HepG2 (cell line): ENCODE measurements at regions not wholly inside any gene's neighbourhood (a gene's known extent, or its start where the extent isn't known, plus 50 kb on each side); places are given as distances from the start of the nearest gene placed in this dataset.

ENCODE experiments used
- ATAC-seq: fragments of 200-7000 bp; cut with Tn5 transposase; 3 replicates; pipeline ENCODE4 v1.9.1; 2020; ENCODE audit warnings: mild to moderate bottlenecking, moderate library complexity
- BruUV-seq: library from RNA; stranded (reverse); fragments of 400-500 nt; replicated peaks from 2 replicates; lab custom pipeline; 2021; lab: Mats Ljungman, UMichigan
- CTCF ChIA-PET: fragments of 300-600 bp; formaldehyde crosslinking; extraction: SDS; loops from one replicate; lab custom pipeline; 2021; ENCODE audit warnings: low total read pairs, inconsistent platforms, low intra/inter-chr PET ratio; lab: Yijun Ruan, JAX
- POLR2A ChIA-PET: fragments of 350-600 bp; sonication (Branson Sonifier 250); formaldehyde crosslinking; loops from one replicate; lab custom pipeline; 2020; ENCODE audit warnings: antibody characterized with exemption, inconsistent platforms; lab: Yijun Ruan, JAX
- DNase-seq: peaks from one replicate; pipeline ENCODE4 v3.0.0-alpha.2; 2015; ENCODE audit warnings: low spot score
- FAIRE-seq: peaks from 3 replicates; lab custom pipeline; 2011; peaks lifted over from hg19 to GRCh38; lab: Jason Lieb, UNC
- H2AFZ ChIP-seq: one replicate; pipeline ENCODE4 v1.6.1; 2011; ENCODE audit warnings: low read length, inconsistent platforms
- H3K27ac ChIP-seq: fragments of 300-600 bp; 3 replicates; pipeline ENCODE4 v1.8.0; 2011; ENCODE audit warnings: mixed run types, mild to moderate bottlenecking, mixed read lengths, low read length, inconsistent platforms; ENCODE audit not compliant: insufficient read depth; ENCODE audit errors: extremely low read length
- H3K27me3 ChIP-seq, 2 experiments: fragments of 200-600 bp in 1 of 2; 2 replicates in 1 of 2; 3 replicates in 1 of 2; pipeline versions ENCODE4 v1.6.0 to v1.8.0; 2011; ENCODE audit warnings: low read length in 2 of 2, mild to moderate bottlenecking in 2 of 2, moderate library complexity in 2 of 2, inconsistent platforms in 1 of 2; ENCODE audit not compliant: insufficient read depth in 2 of 2, control insufficient read depth in 1 of 2
- H3K36me3 ChIP-seq, 2 experiments: fragments of 200-600 bp in 1 of 2; replicated peaks in 1 of 2; 2 replicates in 1 of 2; 3 replicates in 1 of 2; pipeline versions ENCODE4 v1.5.1 to v1.8.0; 2011; ENCODE audit warnings: low read length in 2 of 2, inconsistent platforms in 1 of 2; ENCODE audit not compliant: insufficient read depth in 2 of 2, control insufficient read depth in 1 of 2
- H3K4me1 ChIP-seq: 2 replicates; pipeline ENCODE4 v1.5.1; 2012; ENCODE audit warnings: low read length, inconsistent platforms; ENCODE audit not compliant: insufficient read depth
- H3K4me2 ChIP-seq: 2 replicates; pipeline ENCODE4 v1.6.0; 2011; ENCODE audit warnings: low read depth, low read length, inconsistent platforms
- H3K4me3 ChIP-seq, 3 experiments: fragments of 200-600 bp in 1 of 3; sonication (generic), shearing (Covaris generic) in 1 of 3; replicated peaks in 1 of 3; 2 replicates each; pipeline ENCODE4 v1.5.1; 2011 to 2016; ENCODE audit warnings: low read length in 3 of 3, inconsistent platforms in 2 of 3, low read depth in 2 of 3, mild to moderate bottlenecking in 2 of 3, control low read depth in 1 of 3, mixed read lengths in 1 of 3; ENCODE audit not compliant: insufficient read depth in 1 of 3
- H3K79me2 ChIP-seq: one replicate; pipeline ENCODE4 v1.6.1; 2011; ENCODE audit warnings: low read length, inconsistent platforms; ENCODE audit not compliant: insufficient read depth
- H3K9ac ChIP-seq: 2 replicates; pipeline ENCODE4 v1.6.0; 2011; ENCODE audit warnings: mild to moderate bottlenecking, low read depth, low read length, inconsistent platforms; ENCODE audit not compliant: insufficient read depth
- H3K9me3 ChIP-seq: 2 replicates; pipeline ENCODE4 v1.5.1; 2012; ENCODE audit warnings: mild to moderate bottlenecking, low read length
- H4K20me1 ChIP-seq: 2 replicates; pipeline ENCODE4 v1.6.0; 2011; ENCODE audit warnings: inconsistent platforms, mild to moderate bottlenecking, low read length, moderate library complexity; ENCODE audit not compliant: insufficient read depth
- ATF7 ChIP-seq, 2 experiments: fragments of 450-650 bp in 1 of 2; sonication (generic) in 1 of 2; formaldehyde crosslinking in 1 of 2; IDR thresholded peaks; 2 replicates each; pipeline versions ENCODE4 v1.4.0 to v1.6.1; 2016 to 2020; ENCODE audit warnings: antibody characterized with exemption in 1 of 2, mild to moderate bottlenecking in 1 of 2, missing genetic modification reagents in 1 of 2
- EED ChIP-seq: sonication (generic); formaldehyde crosslinking; IDR thresholded peaks from 2 replicates; pipeline ENCODE4 v1.5.0; 2020; ENCODE audit warnings: mild to moderate bottlenecking, missing genetic modification reagents
- ETV5 ChIP-seq: IDR thresholded peaks from 2 replicates; pipeline ENCODE4 v1.6.1; 2018; ENCODE audit warnings: missing biosample characterization, missing genetic modification reagents, inconsistent platforms, borderline replicate concordance
- GPN1 ChIP-seq: sonication (generic); formaldehyde crosslinking; IDR thresholded peaks from 2 replicates; pipeline ENCODE4 v1.5.1; 2020; ENCODE audit warnings: missing genetic modification reagents, borderline replicate concordance
- KDM5B ChIP-seq: sonication (generic); formaldehyde crosslinking; IDR thresholded peaks from 2 replicates; pipeline ENCODE4 v1.4.0; 2020; ENCODE audit warnings: missing genetic modification reagents, mild to moderate bottlenecking, borderline replicate concordance
- KLF11 ChIP-seq: IDR thresholded peaks from 2 replicates; pipeline ENCODE4 v1.6.1; 2016; ENCODE audit warnings: missing compliant biosample characterization
- MLLT10 ChIP-seq: sonication (generic); formaldehyde crosslinking; IDR thresholded peaks from 2 replicates; pipeline ENCODE4 v1.4.0; 2020; ENCODE audit warnings: missing genetic modification reagents
- NR2F2 ChIP-seq: IDR thresholded peaks from 2 replicates; pipeline ENCODE4 v1.6.1; 2012; ENCODE audit warnings: low read depth, inconsistent platforms, borderline replicate concordance
- SPEN ChIP-seq: sonication (generic); formaldehyde crosslinking; IDR thresholded peaks from 2 replicates; pipeline ENCODE4 v1.5.1; 2020; ENCODE audit warnings: low read depth, mild to moderate bottlenecking, missing genetic modification reagents
- SYNCRIP ChIP-seq: fragments of 200-400 bp; formaldehyde crosslinking; IDR thresholded peaks from 2 replicates; pipeline ENCODE4 v1.6.1; 2018; ENCODE audit warnings: mild to moderate bottlenecking, low read depth, low read length; ENCODE audit not compliant: insufficient read depth
- TEAD2 ChIP-seq: sonication (generic); formaldehyde crosslinking; IDR thresholded peaks from 2 replicates; pipeline ENCODE4 v1.9.0; 2021; ENCODE audit warnings: missing genetic modification reagents
- TOPORS ChIP-seq: sonication (generic); formaldehyde crosslinking; IDR thresholded peaks from 2 replicates; pipeline ENCODE4 v1.8.0; 2023; ENCODE audit warnings: mild to moderate bottlenecking, missing genetic modification reagents
- ZBTB7A ChIP-seq: sonication (generic); formaldehyde crosslinking; IDR thresholded peaks from 2 replicates; pipeline ENCODE4 v1.8.0; 2022; ENCODE audit warnings: mild to moderate bottlenecking, missing genetic modification reagents
- ZNF180 ChIP-seq: sonication (generic); formaldehyde crosslinking; IDR thresholded peaks from 2 replicates; pipeline ENCODE4 v1.4.0; 2020; ENCODE audit warnings: low read depth, missing genetic modification reagents, borderline replicate concordance
- ZNF24 ChIP-seq: fragments of 450-650 bp; IDR thresholded peaks from 2 replicates; pipeline ENCODE4 v1.6.1; 2017; ENCODE audit warnings: antibody characterized with exemption, mild to moderate bottlenecking
- ZNF333 ChIP-seq: sonication (generic); formaldehyde crosslinking; IDR thresholded peaks from 2 replicates; pipeline ENCODE4 v1.4.0; 2020; ENCODE audit warnings: mild to moderate bottlenecking, missing genetic modification reagents, borderline replicate concordance
- ZNF430 ChIP-seq: sonication (generic); formaldehyde crosslinking; IDR thresholded peaks from 2 replicates; pipeline ENCODE4 v1.9.0; 2021; ENCODE audit warnings: mild to moderate bottlenecking, missing genetic modification reagents
- ZNF792 ChIP-seq: IDR thresholded peaks from 2 replicates; pipeline ENCODE4 v1.6.1; 2016
- ZNF83 ChIP-seq: sonication (generic); formaldehyde crosslinking; IDR thresholded peaks from 2 replicates; pipeline ENCODE4 v1.4.0; 2020; ENCODE audit warnings: missing genetic modification reagents, mild to moderate bottlenecking, borderline replicate concordance
- WGBS: methylation state at CpG from one replicate; pipeline ENCODE4 v1.1.6; 2017; ENCODE audit warnings: low lambda C conversion rate; 5-methylcytosine and 5-hydroxymethylcytosine counted together
- in situ Hi-C: cut with HindIII; loops from 2 replicates; pipeline ENCODE4 v1.10.0; 2017; ENCODE audit warnings: low pct_unique_long_range_greater_than_20kb; ENCODE audit not compliant: extremely low pct_ligation_motif_present
- intact Hi-C: fragments of 100-400 bp; cut with micrococcal nuclease; formaldehyde crosslinking; loops from one replicate; pipeline ENCODE4 v1.10.0; 2022; ENCODE audit not compliant: unreplicated experiment
- TF ChIP-seq, protein P1 (sequence below): sonication (generic); formaldehyde crosslinking; IDR thresholded peaks from 2 replicates; pipeline ENCODE4 v1.4.0; 2020; ENCODE audit warnings: mild to moderate bottlenecking, missing genetic modification reagents, borderline replicate concordance

DNA sequence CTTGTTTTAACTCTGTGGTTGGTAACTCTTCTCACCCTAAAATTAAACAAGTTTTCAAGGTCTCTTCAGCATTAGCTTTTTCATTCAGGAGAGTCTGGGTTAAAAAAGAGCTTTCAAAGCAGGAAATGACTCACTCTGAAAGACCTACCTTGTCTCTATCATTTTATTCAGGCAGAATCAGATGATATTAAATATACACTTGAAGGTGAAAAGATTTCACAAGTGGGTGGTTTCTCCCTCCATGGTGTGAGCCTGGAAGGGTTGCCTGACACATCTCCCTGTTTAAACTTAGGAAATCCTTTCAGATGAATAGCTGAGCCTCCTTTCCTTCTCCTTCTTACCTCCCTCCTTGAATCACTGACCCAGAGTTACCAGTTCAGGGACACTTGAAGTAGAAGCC lies 1402.0 kb upstream of the PIK3C3 start:
- ATAC-seq (no peak), FAIRE-seq (no peak)
- no TSS peak for BruUV-seq

DNA sequence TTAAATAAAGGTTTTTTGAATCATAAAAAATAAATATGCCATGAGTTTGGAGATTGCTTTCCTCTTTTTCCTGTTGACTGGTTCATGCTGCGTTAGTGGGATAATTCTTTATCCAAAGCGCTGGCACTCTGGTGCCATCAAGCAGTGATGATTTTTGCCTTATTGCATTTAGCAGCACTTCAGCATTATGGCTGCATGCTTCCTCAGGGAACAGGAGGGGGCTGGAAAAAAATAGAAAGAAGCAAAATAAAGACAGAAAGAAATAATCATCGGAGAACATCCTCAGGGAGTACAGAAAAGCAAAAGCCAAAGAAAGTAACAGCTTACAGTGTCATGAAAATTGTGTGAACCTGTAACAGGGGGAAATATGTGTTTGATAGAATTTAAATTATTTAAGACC lies 1408.2 kb upstream of the PIK3C3 start:
- Histone ChIP-seq H3K4me1 (no peaks in the 10 kb centered on the region), H3K4me3 (no peak overlapping the region), H3K27me3 (no peaks in the 10 kb centered on the region; a peak in 1 of 5 replicates), H3K36me3 (no peaks in the 10 kb centered on the region), H3K79me2 (no peaks in the 10 kb centered on the region), H3K9me3 (no peaks in the 10 kb centered on the region), H2AFZ (no peak overlapping the region), H4K20me1 (no peaks in the 10 kb centered on the region), H3K4me2 (no peak overlapping the region), H3K9ac (no peak overlapping the region), H3K27ac (no peak overlapping the region)
- 37% methylated on average over 3 of the region's 3 CpGs for WGBS
- intact Hi-C loops (no loop called here), in situ Hi-C loops (loop anchor here (25.0 kb wide), 1 partner anchor 840 kb away; no protein-coding TSS in a partner anchor)
- no peak for ATAC-seq
- CTCF ChIA-PET, result no interaction called here
- no peak for TF ChIP-seq ZNF333
- TF ChIP-seq ZNF430, result no peak
- TF ChIP-seq ETV5 (CRISPR knock-in tag), result no peak
- TF ChIP-seq ZBTB7A (CRISPR knock-in tag), result no peak
- TF ChIP-seq ZNF792 (CRISPR knock-in tag), result no peak
- no peak for TF ChIP-seq GPN1
- TF ChIP-seq ATF7 (IDR thresholded peaks at IDR 0.05), result no peak
- no peak for TF ChIP-seq ATF7 (CRISPR knock-in tag; IDR thresholded peaks at IDR 0.05)
- no TSS peak for BruUV-seq
- POLR2A ChIA-PET, result no interaction called here
- no peak for DNase-seq
- no peak for FAIRE-seq

More for the DNA sequence above, 1402.0 kb upstream of the PIK3C3 start:
- in situ Hi-C loops, result no loop called here
- Histone ChIP-seq H3K4me2 (no peak overlapping the region), H3K79me2 (no peaks in the 10 kb centered on the region), H3K27ac (no peak overlapping the region), H3K4me3 (no peak overlapping the region), H3K9ac (no peak overlapping the region), H3K36me3 (no peaks in the 10 kb centered on the region), H3K9me3 (no peaks in the 10 kb centered on the region), H3K4me1 (no peaks in the 10 kb centered on the region), H2AFZ (no peak overlapping the region), H4K20me1 (no peaks in the 10 kb centered on the region), H3K27me3 (no peaks in the 10 kb centered on the region; a peak in 1 of 5 replicates)
- ChIA-PET POLR2A (no interaction called here), CTCF (no interaction called here)
- DNase-seq, result no peak
- TF ChIP-seq MLLT10 (CRISPR knock-in tag), result no peak
- no peak for TF ChIP-seq ZNF83 (CRISPR knock-in tag)
- no peak for TF ChIP-seq TOPORS
- no peak for TF ChIP-seq KDM5B (CRISPR knock-in tag)
- TF ChIP-seq SPEN (CRISPR knock-in tag), result no peak
- no peak for TF ChIP-seq ZNF180 (CRISPR knock-in tag)
- no peak for TF ChIP-seq KLF11
- TF ChIP-seq ZNF24, result no peak
- no peak for TF ChIP-seq SYNCRIP
- no peak for TF ChIP-seq NR2F2
- no peak for TF ChIP-seq TEAD2 (CRISPR knock-in tag)
- TF ChIP-seq EED (CRISPR knock-in tag), result no peak
- TF ChIP-seq, protein P1, sequence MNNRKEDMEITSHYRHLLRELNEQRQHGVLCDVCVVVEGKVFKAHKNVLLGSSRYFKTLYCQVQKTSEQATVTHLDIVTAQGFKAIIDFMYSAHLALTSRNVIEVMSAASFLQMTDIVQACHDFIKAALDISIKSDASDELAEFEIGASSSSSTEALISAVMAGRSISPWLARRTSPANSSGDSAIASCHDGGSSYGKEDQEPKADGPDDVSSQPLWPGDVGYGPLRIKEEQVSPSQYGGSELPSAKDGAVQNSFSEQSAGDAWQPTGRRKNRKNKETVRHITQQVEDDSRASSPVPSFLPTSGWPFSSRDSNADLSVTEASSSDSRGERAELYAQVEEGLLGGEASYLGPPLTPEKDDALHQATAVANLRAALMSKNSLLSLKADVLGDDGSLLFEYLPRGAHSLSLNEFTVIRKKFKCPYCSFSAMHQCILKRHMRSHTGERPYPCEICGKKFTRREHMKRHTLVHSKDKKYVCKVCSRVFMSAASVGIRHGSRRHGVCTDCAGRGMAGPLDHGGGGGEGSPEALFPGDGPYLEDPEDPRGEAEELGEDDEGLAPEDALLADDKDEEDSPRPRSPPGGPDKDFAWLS (CRISPR knock-in tag), result no peak
- intact Hi-C loops, result no loop called here
